ENCODE measurements at regions not wholly inside any gene's neighbourhood (a gene's known extent, or its start where the extent isn't known, plus 50 kb on each side); places are given as distances from the start of the nearest gene placed in this dataset.

DNA sequence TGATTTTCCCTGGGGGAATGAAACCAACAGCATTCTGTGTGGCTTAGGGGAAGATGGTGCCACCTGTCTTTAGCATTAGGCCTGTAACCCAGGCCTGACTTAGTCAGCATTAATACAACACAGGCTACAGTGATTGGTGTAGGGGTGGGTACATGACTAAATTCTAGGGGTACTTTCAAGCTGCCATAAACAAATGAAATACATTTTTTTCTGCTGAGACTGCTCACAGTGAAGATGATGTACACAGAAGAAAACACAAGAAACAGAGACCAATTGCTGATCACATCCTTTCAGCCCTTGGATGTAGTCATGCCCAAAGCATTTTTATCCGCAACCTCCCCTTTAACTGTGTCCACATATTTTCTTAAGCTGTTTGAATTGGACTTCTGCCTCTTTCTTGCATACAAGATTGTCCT is 527.2 kb downstream of the KCTD16 start:
- no peaks in the 10 kb centered on the region for H3K36me3 Mint-ChIP-seq (ENCODE audit: insufficient read depth, unreplicated experiment)
- no TSS peak for BruUV-seq (replicated peaks)
- intact Hi-C loops (cut with micrococcal nuclease; ENCODE audit: unreplicated experiment) = no loop called here
- ChIA-PET CTCF (no interaction called here), POLR2A (no interaction called here)
- H3K4me3 ChIP-seq (ENCODE audit: low read depth, low read length) = no peak overlapping the region
- H3K4me3 Mint-ChIP-seq (ENCODE audit: unreplicated experiment) = no peak overlapping the region
- H3K27me3 Mint-ChIP-seq (ENCODE audit: insufficient read depth, unreplicated experiment) = peaks cover 4% of the 10 kb centered on the region
- H3K4me1 Mint-ChIP-seq (ENCODE audit: low read depth, unreplicated experiment) = no peaks in the 10 kb centered on the region
- H3K27ac Mint-ChIP-seq (ENCODE audit: unreplicated experiment) = no peak overlapping the region
- H3K9me3 Mint-ChIP-seq (ENCODE audit: unreplicated experiment) = no peaks in the 10 kb centered on the region
- DNase-seq = no peak
- no peaks in the 10 kb centered on the region for H3K4me1 ChIP-seq
- H3K36me3 ChIP-seq (ENCODE audit: control insufficient read depth, insufficient read depth, low read length) = no peaks in the 10 kb centered on the region
- no peaks in the 10 kb centered on the region for H3K27me3 ChIP-seq (replicated peaks; ENCODE audit: control insufficient read depth, insufficient read depth, low read length)
- no peaks in the 10 kb centered on the region for H3K9me3 ChIP-seq
- TF ChIP-seq CTCF (IDR thresholded peaks at IDR 0.05; ENCODE audit: insufficient read depth in 1 of 2, low read depth in 1 of 2, low read length in 1 of 2, severe bottlenecking in 1 of 2, unreplicated experiment in 1 of 2) = no peak

DNA sequence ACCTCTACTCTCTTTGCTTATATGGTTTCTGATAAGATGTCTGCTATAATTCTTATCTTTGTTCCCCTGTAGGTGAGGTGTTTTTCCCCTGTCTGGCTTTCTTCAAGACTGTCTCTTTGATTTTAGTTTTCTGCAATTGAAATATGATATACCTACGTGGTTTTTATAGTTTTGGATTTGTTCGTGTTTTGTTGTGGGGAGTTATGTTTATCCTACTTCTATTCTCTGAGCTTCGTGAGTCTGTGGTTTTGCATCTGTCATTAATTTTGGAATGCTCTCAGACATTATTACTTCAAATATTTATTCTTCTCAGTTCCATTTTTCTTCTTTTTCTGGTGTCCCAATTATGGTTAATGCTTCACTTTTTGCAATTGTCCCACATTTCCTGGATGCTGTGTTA is 521.3 kb downstream of the KCTD16 start:
- Mint-ChIP-seq H3K9me3 (ENCODE audit: unreplicated experiment) (no peaks in the 10 kb centered on the region), H3K27me3 (ENCODE audit: insufficient read depth, unreplicated experiment) (peaks cover 8% of the 10 kb centered on the region), H3K36me3 (ENCODE audit: insufficient read depth, unreplicated experiment) (no peaks in the 10 kb centered on the region), H3K27ac (ENCODE audit: unreplicated experiment) (no peak overlapping the region), H3K4me3 (ENCODE audit: unreplicated experiment) (no peak overlapping the region), H3K4me1 (ENCODE audit: low read depth, unreplicated experiment) (no peaks in the 10 kb centered on the region)
- no peak overlapping the region for H3K4me3 ChIP-seq (ENCODE audit: low read depth, low read length)
- TF ChIP-seq CTCF (IDR thresholded peaks at IDR 0.05; ENCODE audit: insufficient read depth in 1 of 2, low read depth in 1 of 2, low read length in 1 of 2, severe bottlenecking in 1 of 2, unreplicated experiment in 1 of 2) = no peak
- ChIA-PET POLR2A (no interaction called here), CTCF (no interaction called here)
- H3K9me3 ChIP-seq = 0 out of 2 replicates have a peak, but pooled peaks cover 3% of the 10 kb centered on the region
- no peak for DNase-seq
- no peaks in the 10 kb centered on the region for H3K36me3 ChIP-seq (ENCODE audit: control insufficient read depth, insufficient read depth, low read length)
- H3K4me1 ChIP-seq = no peaks in the 10 kb centered on the region
- BruUV-seq (replicated peaks) = no TSS peak
- H3K27me3 ChIP-seq (replicated peaks; ENCODE audit: control insufficient read depth, insufficient read depth, low read length) = no peaks in the 10 kb centered on the region
- intact Hi-C loops (cut with micrococcal nuclease; ENCODE audit: unreplicated experiment) = no loop called here

DNA sequence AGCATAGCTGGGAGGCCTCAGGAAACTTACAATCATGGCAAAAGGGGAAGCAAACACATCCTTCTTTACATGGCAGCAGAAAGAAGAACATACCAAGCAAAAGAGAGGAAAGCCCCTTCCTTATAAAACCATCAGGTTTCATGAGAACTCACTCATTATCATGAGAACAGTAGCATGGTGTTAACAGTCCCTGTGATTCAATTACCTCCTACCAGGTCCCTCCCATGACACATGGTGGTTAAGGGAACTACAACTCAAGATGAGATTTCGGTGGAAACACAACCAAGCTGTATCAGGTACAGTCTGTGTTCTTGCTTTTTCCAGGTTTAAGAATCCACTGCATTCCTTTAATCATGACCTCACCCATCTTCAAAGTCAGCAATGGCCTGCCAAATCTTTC is 514.2 kb downstream of the KCTD16 start:
- Histone ChIP-seq H3K36me3 (ENCODE audit: control insufficient read depth, insufficient read depth, low read length) (no peaks in the 10 kb centered on the region), H3K9me3 (0 out of 2 replicates have a peak, but pooled peaks cover 3% of the 10 kb centered on the region), H3K27me3 (replicated peaks; ENCODE audit: control insufficient read depth, insufficient read depth, low read length) (no peaks in the 10 kb centered on the region), H3K4me1 (no peaks in the 10 kb centered on the region), H3K4me3 (ENCODE audit: low read depth, low read length) (no peak overlapping the region)
- no peak for TF ChIP-seq CTCF (IDR thresholded peaks at IDR 0.05; ENCODE audit: insufficient read depth in 1 of 2, low read depth in 1 of 2, low read length in 1 of 2, severe bottlenecking in 1 of 2, unreplicated experiment in 1 of 2)
- Mint-ChIP-seq H3K27ac (ENCODE audit: unreplicated experiment) (no peak overlapping the region), H3K36me3 (ENCODE audit: insufficient read depth, unreplicated experiment) (no peaks in the 10 kb centered on the region), H3K9me3 (ENCODE audit: unreplicated experiment) (no peaks in the 10 kb centered on the region), H3K4me1 (ENCODE audit: low read depth, unreplicated experiment) (no peaks in the 10 kb centered on the region), H3K4me3 (ENCODE audit: unreplicated experiment) (no peak overlapping the region), H3K27me3 (ENCODE audit: insufficient read depth, unreplicated experiment) (peaks cover 5% of the 10 kb centered on the region)
- ChIA-PET CTCF (no interaction called here), POLR2A (no interaction called here)
- intact Hi-C loops (cut with micrococcal nuclease; ENCODE audit: unreplicated experiment) = no loop called here
- no TSS peak for BruUV-seq (replicated peaks)
- no peak for DNase-seq
